ENCODE measurements at regions not wholly inside any gene's neighbourhood (a gene's known extent, or its start where the extent isn't known, plus 50 kb on each side); places are given as distances from the start of the nearest gene placed in this dataset.
"Not testable (repeated sequence)": the region's sequence is repeated elsewhere in the genome, so short reads cannot be mapped to it uniquely, and the experiment has no call there.

- H3K4me1 ChIP-seq (ENCODE audit: control insufficient read depth, insufficient read depth, low read length), result no peaks in the 10 kb centered on the region
- H3K9ac ChIP-seq (ENCODE audit: low read length), result no peak overlapping the region
- H3K27ac ChIP-seq (ENCODE audit: low read depth, low read length), result no peak overlapping the region
- no peaks in the 10 kb centered on the region for H3K36me3 ChIP-seq (ENCODE audit: control insufficient read depth, insufficient read depth, low read length)
- no peaks in the 10 kb centered on the region for H3K27me3 ChIP-seq (ENCODE audit: control insufficient read depth, insufficient read depth, low read length)
- no peak overlapping the region for H3K4me3 ChIP-seq (ENCODE audit: low read length)
Measured at GRCh38 chr5:58317009-58317408, 142.9 kb downstream of the PLK2 start.

DNA sequence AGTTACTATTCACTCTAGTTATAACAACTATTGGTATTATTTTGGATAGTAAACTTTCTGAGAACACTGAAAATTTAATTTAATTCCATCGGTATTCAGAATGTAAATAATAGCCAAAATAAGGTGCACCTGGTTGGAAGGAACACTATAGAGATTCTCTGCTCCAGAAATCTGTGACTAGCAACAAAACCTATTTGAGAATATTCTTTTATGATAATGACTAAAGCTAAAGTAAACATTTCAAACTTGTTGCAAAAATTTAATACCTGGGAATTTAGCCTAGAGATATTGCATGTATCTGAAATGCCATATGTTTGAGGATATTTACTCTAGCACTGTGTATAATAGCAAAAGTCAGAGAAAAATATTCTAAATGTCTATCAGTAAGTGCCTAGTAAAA lies 144.1 kb downstream of the PLK2 start:
- Histone ChIP-seq H3K4me3 (ENCODE audit: low read length) (no peak overlapping the region), H3K36me3 (ENCODE audit: control insufficient read depth, insufficient read depth, low read length) (no peaks in the 10 kb centered on the region), H3K9ac (ENCODE audit: low read length) (no peak overlapping the region), H3K27ac (ENCODE audit: low read depth, low read length) (no peak overlapping the region), H3K4me1 (ENCODE audit: control insufficient read depth, insufficient read depth, low read length) (no peaks in the 10 kb centered on the region), H3K27me3 (ENCODE audit: control insufficient read depth, insufficient read depth, low read length) (no peaks in the 10 kb centered on the region)

DNA sequence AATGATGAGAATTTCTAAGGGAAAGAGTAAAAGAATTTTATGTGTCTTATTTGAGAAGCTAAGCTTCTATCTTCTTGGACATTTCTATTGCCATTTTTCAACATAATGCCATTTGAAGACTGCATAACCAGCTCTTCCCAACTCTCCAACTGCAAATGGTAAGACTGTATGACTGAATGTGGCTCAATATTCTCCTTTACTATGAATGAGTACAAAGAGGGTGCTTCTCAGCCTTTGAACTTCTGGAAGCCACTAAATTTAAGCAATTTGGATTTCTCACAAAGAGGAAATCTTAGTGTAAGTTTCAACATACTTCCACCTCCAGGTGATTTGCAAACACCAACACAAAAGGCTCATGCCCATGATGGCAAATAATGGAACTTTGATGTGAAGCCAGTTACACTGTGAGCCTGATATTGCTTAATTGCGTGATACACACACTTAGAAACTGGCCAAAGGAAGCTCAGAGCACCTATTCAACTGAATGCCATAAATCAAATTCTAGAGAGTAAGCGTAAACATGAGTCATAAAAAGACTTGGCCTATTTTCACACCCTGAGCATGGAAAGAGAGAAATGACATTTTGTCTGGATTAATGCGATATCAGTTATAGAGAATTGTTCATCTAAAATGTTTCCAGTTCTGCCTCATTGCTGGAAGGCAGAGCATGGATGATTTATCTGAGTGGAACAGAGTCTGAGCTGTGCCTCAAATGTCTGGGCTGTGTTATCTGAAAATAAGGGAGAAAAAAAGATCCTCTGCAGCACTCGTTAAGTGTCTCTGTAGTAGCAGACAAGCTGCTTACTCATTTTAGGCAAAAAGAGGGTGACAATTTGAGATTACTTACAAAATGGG lies 145.3 kb downstream of the PLK2 start:
- H3K4me3 ChIP-seq (ENCODE audit: low read length), result no peak overlapping the region
- H3K27ac ChIP-seq (ENCODE audit: low read depth, low read length), result no peak overlapping the region
- no peaks in the 10 kb centered on the region for H3K36me3 ChIP-seq (ENCODE audit: control insufficient read depth, insufficient read depth, low read length)
- H3K9ac ChIP-seq (ENCODE audit: low read length), result no peak overlapping the region
- no peaks in the 10 kb centered on the region for H3K4me1 ChIP-seq (ENCODE audit: control insufficient read depth, insufficient read depth, low read length)
- no peaks in the 10 kb centered on the region for H3K27me3 ChIP-seq (ENCODE audit: control insufficient read depth, insufficient read depth, low read length)

GRCh38 chr5:58312299-58312698 lies 147.6 kb downstream of the PLK2 start:
- Histone ChIP-seq H3K36me3 (ENCODE audit: control insufficient read depth, insufficient read depth, low read length) (no peaks in the 10 kb centered on the region), H3K27ac (ENCODE audit: low read depth, low read length) (no peak overlapping the region), H3K4me3 (ENCODE audit: low read length) (no peak overlapping the region), H3K27me3 (ENCODE audit: control insufficient read depth, insufficient read depth, low read length) (no peaks in the 10 kb centered on the region), H3K9ac (ENCODE audit: low read length) (no peak overlapping the region), H3K4me1 (ENCODE audit: control insufficient read depth, insufficient read depth, low read length) (no peaks in the 10 kb centered on the region)

- Histone ChIP-seq H3K36me3 (ENCODE audit: control insufficient read depth, insufficient read depth, low read length) (no peaks in the 10 kb centered on the region), H3K4me1 (ENCODE audit: control insufficient read depth, insufficient read depth, low read length) (no peaks in the 10 kb centered on the region), H3K27ac (ENCODE audit: low read depth, low read length) (no peak overlapping the region), H3K9ac (ENCODE audit: low read length) (no peak overlapping the region), H3K27me3 (ENCODE audit: control insufficient read depth, insufficient read depth, low read length) (no peaks in the 10 kb centered on the region), H3K4me3 (ENCODE audit: low read length) (no peak overlapping the region)
Measured at GRCh38 chr5:58311526-58311925, 148.4 kb downstream of the PLK2 start.

DNA sequence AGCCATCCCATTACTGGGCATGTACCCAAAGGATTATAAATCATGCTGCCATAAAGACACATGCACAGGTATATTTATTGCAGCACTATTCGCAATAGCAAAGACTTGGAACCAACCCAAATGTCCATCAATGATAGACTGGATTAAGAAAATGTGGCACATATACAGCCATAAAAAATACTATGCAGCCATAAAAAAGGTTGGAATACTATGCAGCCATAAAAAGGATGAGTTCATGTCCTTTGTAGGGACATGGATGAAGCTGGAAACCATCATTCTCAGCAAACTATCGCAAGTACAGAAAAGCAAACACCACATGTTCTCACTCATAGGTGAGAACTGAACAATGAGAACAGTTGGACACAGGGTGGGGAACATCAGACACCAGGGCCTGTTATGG lies 151.5 kb downstream of the PLK2 start:
- H3K4me1 ChIP-seq (ENCODE audit: control insufficient read depth, insufficient read depth, low read length); H3K27me3 ChIP-seq (ENCODE audit: control insufficient read depth, insufficient read depth, low read length); H3K27ac ChIP-seq (ENCODE audit: low read depth, low read length): not testable (repeated sequence)

DNA sequence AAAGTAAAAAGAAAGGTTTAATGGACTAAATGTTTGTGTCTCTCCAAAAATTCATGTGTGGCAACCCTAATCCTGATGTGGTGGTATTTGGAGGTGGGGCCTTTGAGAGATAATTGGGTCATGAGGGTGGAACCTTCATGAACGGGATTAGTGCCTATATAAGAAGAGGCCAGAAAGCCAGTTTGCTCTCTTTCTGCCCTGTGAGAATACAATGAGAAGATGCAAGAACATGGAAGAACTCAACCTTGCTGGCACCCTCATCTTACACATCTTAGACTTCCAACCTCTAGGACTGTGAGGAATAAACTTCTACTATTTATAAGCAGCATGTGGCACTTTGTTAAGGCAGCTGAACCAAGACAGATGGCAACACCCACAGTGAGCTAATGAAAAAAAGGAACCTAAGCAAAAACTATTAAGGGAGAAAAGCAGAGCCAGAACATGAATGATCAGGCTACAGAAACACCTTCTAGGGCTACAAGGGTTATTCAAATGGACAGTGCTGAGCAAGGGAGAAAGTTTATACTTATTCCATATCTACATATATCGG lies 159.5 kb downstream of the PLK2 start:
- no peak overlapping the region for H3K4me3 ChIP-seq (ENCODE audit: low read length)
- H3K36me3 ChIP-seq (ENCODE audit: control insufficient read depth, insufficient read depth, low read length), result no peaks in the 10 kb centered on the region
- H3K4me1 ChIP-seq (ENCODE audit: control insufficient read depth, insufficient read depth, low read length), result no peaks in the 10 kb centered on the region
- no peaks in the 10 kb centered on the region for H3K27me3 ChIP-seq (ENCODE audit: control insufficient read depth, insufficient read depth, low read length)
- no peak overlapping the region for H3K9ac ChIP-seq (ENCODE audit: low read length)
- no peak overlapping the region for H3K27ac ChIP-seq (ENCODE audit: low read depth, low read length)

More for the DNA sequence above, 151.5 kb downstream of the PLK2 start:
- not testable (repeated sequence) for H3K4me3 ChIP-seq (ENCODE audit: low read length); H3K36me3 ChIP-seq (ENCODE audit: control insufficient read depth, insufficient read depth, low read length); H3K9ac ChIP-seq (ENCODE audit: low read length)

DNA sequence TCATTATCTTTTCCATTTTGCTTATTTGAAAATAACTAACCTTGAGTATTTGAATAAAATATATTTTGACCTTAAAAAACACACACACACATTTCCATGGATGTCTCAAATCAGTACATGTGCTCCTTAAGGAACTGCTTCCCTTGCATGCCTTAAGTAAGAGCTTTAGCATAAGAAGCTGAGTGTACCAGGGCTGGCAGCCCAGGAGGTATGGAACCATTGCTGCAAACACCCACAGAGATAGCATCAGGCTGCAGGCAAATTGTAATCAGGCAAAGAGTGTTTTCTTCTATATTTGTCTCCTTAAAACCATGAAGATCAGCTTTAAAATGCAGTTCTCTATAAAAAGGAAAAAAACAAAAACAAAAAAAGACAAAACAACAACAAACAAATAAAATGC lies 160.6 kb downstream of the PLK2 start:
- no peaks in the 10 kb centered on the region for H3K4me1 ChIP-seq (ENCODE audit: control insufficient read depth, insufficient read depth, low read length)
- H3K27me3 ChIP-seq (ENCODE audit: control insufficient read depth, insufficient read depth, low read length), result no peaks in the 10 kb centered on the region
- H3K36me3 ChIP-seq (ENCODE audit: control insufficient read depth, insufficient read depth, low read length), result no peaks in the 10 kb centered on the region
- H3K27ac ChIP-seq (ENCODE audit: low read depth, low read length), result no peak overlapping the region
- H3K9ac ChIP-seq (ENCODE audit: low read length), result no peak overlapping the region
- H3K4me3 ChIP-seq (ENCODE audit: low read length), result no peak overlapping the region

- H3K27ac ChIP-seq (ENCODE audit: low read depth, low read length), result no peak overlapping the region
- no peak overlapping the region for H3K4me3 ChIP-seq (ENCODE audit: low read length)
- H3K4me1 ChIP-seq (ENCODE audit: control insufficient read depth, insufficient read depth, low read length), result no peaks in the 10 kb centered on the region
Measured at GRCh38 chr5:58294598-58295305, 165.1 kb downstream of the PLK2 start.

DNA sequence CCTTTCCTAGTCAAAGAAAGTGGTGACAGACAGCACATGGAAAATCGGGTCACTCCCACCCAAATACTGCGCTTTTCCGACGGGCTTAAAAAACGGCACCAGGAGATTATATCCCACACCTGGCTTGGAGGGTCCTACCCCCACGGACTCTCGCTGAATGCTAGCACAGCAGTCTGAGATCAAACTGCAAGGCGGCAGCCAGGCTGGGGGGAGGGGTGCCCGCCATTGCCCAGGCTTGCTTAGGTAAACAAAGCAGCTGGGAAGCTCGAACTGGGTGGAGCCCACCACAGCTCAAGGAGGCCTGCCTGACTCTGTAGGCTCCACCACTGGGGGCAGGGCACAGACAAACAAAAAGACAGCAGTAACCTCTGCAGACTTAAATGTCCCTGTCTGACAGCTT lies 171.6 kb downstream of the PLK2 start:
- H3K27ac ChIP-seq (ENCODE audit: low read depth, low read length); H3K27me3 ChIP-seq (ENCODE audit: control insufficient read depth, insufficient read depth, low read length); H3K9ac ChIP-seq (ENCODE audit: low read length); H3K36me3 ChIP-seq (ENCODE audit: control insufficient read depth, insufficient read depth, low read length); H3K4me1 ChIP-seq (ENCODE audit: control insufficient read depth, insufficient read depth, low read length); H3K4me3 ChIP-seq (ENCODE audit: low read length): not testable (repeated sequence)

More at GRCh38 chr5:58294598-58295305, 165.1 kb downstream of the PLK2 start:
- Histone ChIP-seq H3K27me3 (ENCODE audit: control insufficient read depth, insufficient read depth, low read length) (no peaks in the 10 kb centered on the region), H3K36me3 (ENCODE audit: control insufficient read depth, insufficient read depth, low read length) (no peaks in the 10 kb centered on the region), H3K9ac (ENCODE audit: low read length) (no peak overlapping the region)

- H3K27ac ChIP-seq (ENCODE audit: low read depth, low read length), result no peak overlapping the region
- no peaks in the 10 kb centered on the region for H3K4me1 ChIP-seq (ENCODE audit: control insufficient read depth, insufficient read depth, low read length)
Measured at GRCh38 chr5:58286741-58287140, 173.1 kb downstream of the PLK2 start.

GRCh38 chr5:58285900-58286299 lies 174.0 kb downstream of the PLK2 start:
- H3K27me3 ChIP-seq (ENCODE audit: control insufficient read depth, insufficient read depth, low read length), result no peaks in the 10 kb centered on the region
- H3K4me3 ChIP-seq (ENCODE audit: low read length), result no peak overlapping the region
- H3K9ac ChIP-seq (ENCODE audit: low read length), result no peak overlapping the region
- no peak overlapping the region for H3K27ac ChIP-seq (ENCODE audit: low read depth, low read length)
- H3K36me3 ChIP-seq (ENCODE audit: control insufficient read depth, insufficient read depth, low read length), result no peaks in the 10 kb centered on the region
- no peaks in the 10 kb centered on the region for H3K4me1 ChIP-seq (ENCODE audit: control insufficient read depth, insufficient read depth, low read length)

More at GRCh38 chr5:58286741-58287140, 173.1 kb downstream of the PLK2 start:
- H3K9ac ChIP-seq (ENCODE audit: low read length), result no peak overlapping the region
- H3K36me3 ChIP-seq (ENCODE audit: control insufficient read depth, insufficient read depth, low read length), result no peaks in the 10 kb centered on the region
- H3K27me3 ChIP-seq (ENCODE audit: control insufficient read depth, insufficient read depth, low read length), result no peaks in the 10 kb centered on the region
- H3K4me3 ChIP-seq (ENCODE audit: low read length), result no peak overlapping the region
